SK-N-SH (cell line): ENCODE measurements at regions not wholly inside any gene's neighbourhood (a gene's known extent, or its start where the extent isn't known, plus 50 kb on each side); places are given as distances from the start of the nearest gene placed in this dataset.

Source experiments
- CHD2 ChIP-seq: fragments of 150-350 bp; IDR thresholded peaks from 2 replicates; pipeline ENCODE4 v1.6.1; 2018; ENCODE audit warnings: low read length; ENCODE audit not compliant: partially characterized antibody
- RFX5 ChIP-seq: IDR thresholded peaks from 2 replicates; pipeline ENCODE4 v1.6.1; 2012; ENCODE audit warnings: mild to moderate bottlenecking, improper control_type of control experiment, low read length
- TF ChIP-seq, protein P1 (sequence below): fragments of 200-600 bp; sonication (generic); IDR thresholded peaks from 2 replicates; pipeline ENCODE4 v1.6.1; 2017; ENCODE audit warnings: antibody characterized with exemption, mild to moderate bottlenecking, moderate library complexity
- TF ChIP-seq, protein P2 (sequence below): IDR thresholded peaks from 2 replicates; pipeline ENCODE4 v1.6.1; 2012; ENCODE audit warnings: mild to moderate bottlenecking, low read depth, low read length, moderate library complexity

DNA sequence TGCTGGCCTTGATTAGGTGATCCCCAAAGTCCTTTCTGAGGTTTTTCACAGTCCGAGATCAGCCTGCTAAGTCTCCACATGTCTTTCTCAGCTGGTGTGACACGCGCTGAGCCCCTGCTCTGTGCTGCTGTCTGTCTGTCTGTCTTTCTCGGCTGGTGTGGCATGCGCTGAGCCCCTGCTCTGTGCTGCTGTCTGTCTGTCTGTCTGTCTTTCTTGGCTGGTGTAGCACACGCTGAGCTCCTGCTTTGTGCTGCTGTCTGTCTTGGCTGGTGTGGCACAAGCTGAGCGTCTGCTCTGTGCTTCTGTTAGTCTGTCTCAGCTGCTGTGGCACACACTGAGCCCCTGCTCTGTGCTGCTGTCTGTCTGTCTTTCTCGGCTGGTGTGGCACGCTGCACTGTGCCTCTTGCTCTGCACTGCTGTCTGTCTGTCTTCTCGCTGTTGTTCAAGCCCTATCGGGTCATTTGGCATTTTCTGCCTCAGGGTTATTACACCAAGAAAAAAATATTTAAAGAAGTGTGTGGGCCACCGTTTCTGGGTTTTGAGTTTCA lies 217.3 kb upstream of the SHH start:
- no peak for TF ChIP-seq RFX5
- TF ChIP-seq, protein P1, sequence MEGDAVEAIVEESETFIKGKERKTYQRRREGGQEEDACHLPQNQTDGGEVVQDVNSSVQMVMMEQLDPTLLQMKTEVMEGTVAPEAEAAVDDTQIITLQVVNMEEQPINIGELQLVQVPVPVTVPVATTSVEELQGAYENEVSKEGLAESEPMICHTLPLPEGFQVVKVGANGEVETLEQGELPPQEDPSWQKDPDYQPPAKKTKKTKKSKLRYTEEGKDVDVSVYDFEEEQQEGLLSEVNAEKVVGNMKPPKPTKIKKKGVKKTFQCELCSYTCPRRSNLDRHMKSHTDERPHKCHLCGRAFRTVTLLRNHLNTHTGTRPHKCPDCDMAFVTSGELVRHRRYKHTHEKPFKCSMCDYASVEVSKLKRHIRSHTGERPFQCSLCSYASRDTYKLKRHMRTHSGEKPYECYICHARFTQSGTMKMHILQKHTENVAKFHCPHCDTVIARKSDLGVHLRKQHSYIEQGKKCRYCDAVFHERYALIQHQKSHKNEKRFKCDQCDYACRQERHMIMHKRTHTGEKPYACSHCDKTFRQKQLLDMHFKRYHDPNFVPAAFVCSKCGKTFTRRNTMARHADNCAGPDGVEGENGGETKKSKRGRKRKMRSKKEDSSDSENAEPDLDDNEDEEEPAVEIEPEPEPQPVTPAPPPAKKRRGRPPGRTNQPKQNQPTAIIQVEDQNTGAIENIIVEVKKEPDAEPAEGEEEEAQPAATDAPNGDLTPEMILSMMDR, result no peak
- no peak for TF ChIP-seq CHD2
- TF ChIP-seq, protein P2, sequence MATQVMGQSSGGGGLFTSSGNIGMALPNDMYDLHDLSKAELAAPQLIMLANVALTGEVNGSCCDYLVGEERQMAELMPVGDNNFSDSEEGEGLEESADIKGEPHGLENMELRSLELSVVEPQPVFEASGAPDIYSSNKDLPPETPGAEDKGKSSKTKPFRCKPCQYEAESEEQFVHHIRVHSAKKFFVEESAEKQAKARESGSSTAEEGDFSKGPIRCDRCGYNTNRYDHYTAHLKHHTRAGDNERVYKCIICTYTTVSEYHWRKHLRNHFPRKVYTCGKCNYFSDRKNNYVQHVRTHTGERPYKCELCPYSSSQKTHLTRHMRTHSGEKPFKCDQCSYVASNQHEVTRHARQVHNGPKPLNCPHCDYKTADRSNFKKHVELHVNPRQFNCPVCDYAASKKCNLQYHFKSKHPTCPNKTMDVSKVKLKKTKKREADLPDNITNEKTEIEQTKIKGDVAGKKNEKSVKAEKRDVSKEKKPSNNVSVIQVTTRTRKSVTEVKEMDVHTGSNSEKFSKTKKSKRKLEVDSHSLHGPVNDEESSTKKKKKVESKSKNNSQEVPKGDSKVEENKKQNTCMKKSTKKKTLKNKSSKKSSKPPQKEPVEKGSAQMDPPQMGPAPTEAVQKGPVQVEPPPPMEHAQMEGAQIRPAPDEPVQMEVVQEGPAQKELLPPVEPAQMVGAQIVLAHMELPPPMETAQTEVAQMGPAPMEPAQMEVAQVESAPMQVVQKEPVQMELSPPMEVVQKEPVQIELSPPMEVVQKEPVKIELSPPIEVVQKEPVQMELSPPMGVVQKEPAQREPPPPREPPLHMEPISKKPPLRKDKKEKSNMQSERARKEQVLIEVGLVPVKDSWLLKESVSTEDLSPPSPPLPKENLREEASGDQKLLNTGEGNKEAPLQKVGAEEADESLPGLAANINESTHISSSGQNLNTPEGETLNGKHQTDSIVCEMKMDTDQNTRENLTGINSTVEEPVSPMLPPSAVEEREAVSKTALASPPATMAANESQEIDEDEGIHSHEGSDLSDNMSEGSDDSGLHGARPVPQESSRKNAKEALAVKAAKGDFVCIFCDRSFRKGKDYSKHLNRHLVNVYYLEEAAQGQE, result no peak
